ENCODE measurements at regions not wholly inside any gene's neighbourhood (a gene's known extent, or its start where the extent isn't known, plus 50 kb on each side); places are given as distances from the start of the nearest gene placed in this dataset.

GRCh38 chr10:59562126-59562525, 147.5 kb downstream of the SLC16A9 start:
- Histone ChIP-seq H2AFZ (ENCODE audit: low read length) (no peak overlapping the region), H3K36me3 (ENCODE audit: control insufficient read depth in 2 of 4, insufficient read depth in 4 of 4, low read length in 3 of 4) (no peaks in the 10 kb centered on the region), H2BK15ac (ENCODE audit: low read length) (no peak overlapping the region), H3K14ac (ENCODE audit: insufficient read length) (no peak overlapping the region), H2BK12ac (ENCODE audit: low read depth, low read length) (no peak overlapping the region), H3K4me3 (ENCODE audit: extremely low read depth in 1 of 4, insufficient read depth in 2 of 4, low read depth in 3 of 4, low read length in 4 of 4) (no peak overlapping the region), H4K5ac (ENCODE audit: insufficient read length, low read depth, low read length) (no peak overlapping the region), H3K9me3 (ENCODE audit: insufficient read depth in 2 of 2, low read depth in 1 of 2, low read length in 1 of 2) (no peaks in the 10 kb centered on the region), H2BK5ac (ENCODE audit: low read depth, low read length) (no peak overlapping the region), H3K4me1 (replicated peaks in 1 of 4; ENCODE audit: control insufficient read depth in 3 of 4, insufficient read depth in 4 of 4, low read length in 3 of 4) (peaks cover 2 to 6% (median 3%) of the 10 kb centered on the region in 4 experiments; a peak in 4 of 7 replicates), H2BK120ac (replicated peaks; ENCODE audit: low read depth, low read length) (no peak overlapping the region), H3K18ac (ENCODE audit: extremely low read depth, low read length) (no peak overlapping the region), H3K79me1 (ENCODE audit: low read depth, low read length) (no peaks in the 10 kb centered on the region), H3K27ac (ENCODE audit: low read depth, low read length) (no peak overlapping the region), H2BK20ac (ENCODE audit: low read length) (no peak overlapping the region), H3K4me2 (ENCODE audit: insufficient read depth in 1 of 2, low read depth in 2 of 2, low read length in 2 of 2) (no peak overlapping the region), H3K27me3 (replicated peaks in 1 of 4; ENCODE audit: control insufficient read depth in 3 of 4, extremely low read depth in 1 of 4, insufficient read depth in 3 of 4, low read length in 3 of 4) (no peaks in the 10 kb centered on the region), H3K9ac (replicated peaks in 1 of 4; ENCODE audit: extremely low read depth in 1 of 4, low read depth in 3 of 4, low read length in 3 of 4) (no peak overlapping the region), H4K20me1 (replicated peaks in 1 of 2; ENCODE audit: control insufficient read depth in 1 of 2, insufficient read depth in 2 of 2, low read length in 2 of 2) (no peaks in the 10 kb centered on the region), H2AK5ac (ENCODE audit: low read depth, low read length) (no peak overlapping the region), H3K23ac (ENCODE audit: insufficient read length) (no peak overlapping the region), H3K56ac (replicated peaks; ENCODE audit: insufficient read length, low read depth, low read length) (no peak overlapping the region), H4K91ac (replicated peaks; ENCODE audit: insufficient read length, low read length) (no peak overlapping the region), H3K79me2 (ENCODE audit: control insufficient read depth in 1 of 2, insufficient read depth in 2 of 2, low read length in 2 of 2) (no peaks in the 10 kb centered on the region), H4K8ac (ENCODE audit: extremely low read depth, insufficient read depth, low read length) (no peak overlapping the region), H3K4ac (replicated peaks; ENCODE audit: insufficient read length, low read depth, low read length) (no peak overlapping the region), H3K23me2 (ENCODE audit: low read depth, low read length) (no peaks in the 10 kb centered on the region)
- DNase-seq (ENCODE audit: low read depth in 1 of 2, low spot score in 2 of 2) (no peak), FAIRE-seq (no peak)
- ChIA-PET CTCF (ENCODE audit: partially characterized antibody) (no interaction called here), POLR2A (ENCODE audit: partially characterized antibody) (no interaction called here)
- 85% methylated on average over 3 of the region's 3 CpGs; no CpG with 5 or more reads in 1 of the 2 experiments for WGBS, 2 experiments (ENCODE audit: extremely low coverage in 1 of 2, insufficient coverage in 1 of 2, insufficient read length in 1 of 2, insufficient replicate concordance in 2 of 2, low coverage in 1 of 2, low lambda C conversion rate in 2 of 2, missing lambda C conversion rate in 1 of 2)
- TF ChIP-seq NANOG (IDR thresholded peaks at IDR 0.05; ENCODE audit: insufficient read depth, low read depth, low read length, poor library complexity, severe bottlenecking) (no peak), RFX5 (IDR thresholded peaks at IDR 0.05; ENCODE audit: borderline replicate concordance, low read depth, low read length) (no peak), GABPA (IDR thresholded peaks at IDR 0.05; ENCODE audit: borderline replicate concordance, insufficient read depth, low read length) (no peak), TBP (IDR thresholded peaks at IDR 0.05; ENCODE audit: low read depth, low read length) (no peak), TEAD4 (IDR thresholded peaks at IDR 0.05; ENCODE audit: low read depth, low read length) (no peak), KDM4A (IDR thresholded peaks at IDR 0.05; ENCODE audit: low read depth, low read length, severe bottlenecking) (no peak), E2F6 (IDR thresholded peaks at IDR 0.05) (no peak), BRCA1 (IDR thresholded peaks at IDR 0.05; ENCODE audit: low read depth, low read length) (no peak)
